ENCODE measurements at regions not wholly inside any gene's neighbourhood (a gene's known extent, or its start where the extent isn't known, plus 50 kb on each side); places are given as distances from the start of the nearest gene placed in this dataset.

DNA sequence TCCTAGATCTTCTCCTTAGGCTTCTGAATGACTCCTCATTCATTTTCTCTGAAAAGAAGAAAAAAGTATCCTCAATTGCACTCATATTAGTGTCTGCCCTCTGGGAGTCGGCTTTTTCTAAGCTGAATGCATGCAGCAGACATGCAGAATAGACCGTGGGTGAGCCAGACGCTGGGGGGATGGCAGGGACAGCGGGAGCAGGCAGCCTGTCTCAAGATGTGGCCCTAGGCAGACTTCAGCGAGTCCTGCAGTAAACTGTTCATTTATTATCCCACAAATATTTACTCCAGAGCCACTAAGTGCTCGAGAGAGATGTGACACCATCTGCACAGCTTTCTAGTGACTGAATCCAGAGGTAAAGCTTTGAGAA lies 164.9 kb upstream of the RAI14 start:
- no peak for DNase-seq (ENCODE audit: low spot score)

GRCh38 chr5:34494111-34494755 lies 161.9 kb upstream of the RAI14 start:
- TF ChIP-seq, protein P1, sequence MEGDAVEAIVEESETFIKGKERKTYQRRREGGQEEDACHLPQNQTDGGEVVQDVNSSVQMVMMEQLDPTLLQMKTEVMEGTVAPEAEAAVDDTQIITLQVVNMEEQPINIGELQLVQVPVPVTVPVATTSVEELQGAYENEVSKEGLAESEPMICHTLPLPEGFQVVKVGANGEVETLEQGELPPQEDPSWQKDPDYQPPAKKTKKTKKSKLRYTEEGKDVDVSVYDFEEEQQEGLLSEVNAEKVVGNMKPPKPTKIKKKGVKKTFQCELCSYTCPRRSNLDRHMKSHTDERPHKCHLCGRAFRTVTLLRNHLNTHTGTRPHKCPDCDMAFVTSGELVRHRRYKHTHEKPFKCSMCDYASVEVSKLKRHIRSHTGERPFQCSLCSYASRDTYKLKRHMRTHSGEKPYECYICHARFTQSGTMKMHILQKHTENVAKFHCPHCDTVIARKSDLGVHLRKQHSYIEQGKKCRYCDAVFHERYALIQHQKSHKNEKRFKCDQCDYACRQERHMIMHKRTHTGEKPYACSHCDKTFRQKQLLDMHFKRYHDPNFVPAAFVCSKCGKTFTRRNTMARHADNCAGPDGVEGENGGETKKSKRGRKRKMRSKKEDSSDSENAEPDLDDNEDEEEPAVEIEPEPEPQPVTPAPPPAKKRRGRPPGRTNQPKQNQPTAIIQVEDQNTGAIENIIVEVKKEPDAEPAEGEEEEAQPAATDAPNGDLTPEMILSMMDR (IDR thresholded peaks at IDR 0.05; ENCODE audit: extremely low read depth, insufficient read depth, missing control alignments) = no peak
- in situ Hi-C loops (cut with MboI; ENCODE audit: low pct_unique_long_range_greater_than_20kb, low sequenced_read_pairs, unreplicated experiment) = no loop called here
- no peak for DNase-seq (ENCODE audit: low spot score)

More for the DNA sequence above, 164.9 kb upstream of the RAI14 start:
- TF ChIP-seq, protein P1 (IDR thresholded peaks at IDR 0.05; ENCODE audit: extremely low read depth, insufficient read depth, missing control alignments) = no peak
- in situ Hi-C loops (cut with MboI; ENCODE audit: low pct_unique_long_range_greater_than_20kb, low sequenced_read_pairs, unreplicated experiment) = no loop called here

DNA sequence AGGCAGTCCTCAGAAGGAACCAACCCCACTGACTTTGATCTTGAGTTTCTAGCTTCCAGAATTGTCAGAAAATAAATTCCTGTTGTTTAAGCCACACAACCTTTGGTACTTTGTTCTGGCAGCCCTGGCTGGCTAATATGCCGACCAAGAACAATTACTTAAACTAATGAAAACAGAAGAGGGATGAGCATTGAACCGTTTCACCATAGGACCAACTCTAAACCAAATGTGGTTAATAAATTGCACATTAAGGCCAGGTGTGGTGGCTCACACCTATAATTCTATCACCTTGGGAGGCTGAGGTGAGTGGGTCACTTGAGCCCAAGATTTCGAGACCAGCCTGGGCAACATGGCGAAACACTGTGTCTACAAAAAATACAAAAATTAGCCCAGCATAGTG lies 160.9 kb upstream of the RAI14 start:
- TF ChIP-seq, protein P1 (IDR thresholded peaks at IDR 0.05; ENCODE audit: extremely low read depth, insufficient read depth, missing control alignments) = no peak
- DNase-seq (ENCODE audit: low spot score) = no peak
- in situ Hi-C loops (cut with MboI; ENCODE audit: low pct_unique_long_range_greater_than_20kb, low sequenced_read_pairs, unreplicated experiment) = no loop called here

DNA sequence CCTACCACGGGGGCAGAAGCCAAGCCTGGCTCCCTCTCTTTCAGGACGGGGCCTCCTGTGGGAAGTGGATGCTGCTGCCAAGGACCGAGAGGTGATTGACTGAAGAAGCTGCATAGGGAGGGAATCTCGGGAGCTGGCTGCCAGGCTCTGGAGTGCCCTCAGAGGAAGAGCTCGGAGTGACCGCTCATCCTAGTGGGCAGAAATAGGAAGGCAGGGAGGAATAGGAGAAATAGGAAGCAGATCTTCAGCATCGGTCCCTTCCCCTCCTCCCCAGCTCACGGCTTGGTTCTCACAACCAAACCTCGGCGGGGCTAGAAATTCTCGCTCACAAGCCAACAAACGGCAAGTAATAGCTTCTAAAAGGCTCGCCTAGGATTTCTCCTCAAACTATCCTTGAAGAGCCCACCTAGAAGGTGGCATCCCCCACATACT lies 159.9 kb upstream of the RAI14 start:
- no peak for DNase-seq (ENCODE audit: low spot score)
- TF ChIP-seq, protein P1 (IDR thresholded peaks at IDR 0.05; ENCODE audit: extremely low read depth, insufficient read depth, missing control alignments) = no peak
- in situ Hi-C loops (cut with MboI; ENCODE audit: low pct_unique_long_range_greater_than_20kb, low sequenced_read_pairs, unreplicated experiment) = no loop called here

DNA sequence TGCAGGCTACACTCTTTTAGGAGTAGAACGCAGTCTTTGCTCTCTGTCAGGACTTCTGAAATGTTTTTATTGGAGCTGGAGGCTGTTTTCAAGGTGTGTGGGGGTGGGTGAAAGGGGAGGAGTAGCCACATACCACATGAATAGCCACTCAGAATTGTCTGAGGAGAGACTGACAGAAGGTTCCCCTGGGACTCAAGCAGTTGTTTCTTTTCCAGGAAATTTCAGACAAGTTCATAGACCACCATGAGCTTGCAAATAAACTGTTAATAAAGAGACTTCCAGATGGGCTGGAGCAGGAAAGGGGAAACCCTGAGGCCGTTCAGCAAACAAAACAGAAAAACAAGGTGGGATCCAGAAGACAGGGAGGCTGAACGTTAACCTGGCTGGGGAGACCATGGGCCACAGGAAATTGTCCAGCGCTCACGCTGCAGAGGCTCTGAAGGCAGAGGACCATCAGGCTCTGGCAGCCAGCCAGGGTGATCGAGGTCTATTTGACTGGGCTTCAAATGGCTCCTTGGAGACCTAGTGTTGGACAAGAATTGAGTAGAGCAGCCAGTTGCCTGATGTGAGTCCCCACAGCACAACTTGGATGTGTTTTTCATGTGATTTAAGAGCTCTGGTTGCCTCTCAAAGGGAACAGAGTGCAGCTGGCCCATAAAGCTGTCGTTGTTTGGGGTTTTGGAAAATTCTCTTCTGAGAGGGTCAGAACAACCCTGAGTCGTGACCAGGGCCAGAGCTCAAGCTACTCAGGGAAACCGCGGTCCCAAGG lies 159.2 kb upstream of the RAI14 start:
- DNase-seq (ENCODE audit: low spot score) = no peak

DNA sequence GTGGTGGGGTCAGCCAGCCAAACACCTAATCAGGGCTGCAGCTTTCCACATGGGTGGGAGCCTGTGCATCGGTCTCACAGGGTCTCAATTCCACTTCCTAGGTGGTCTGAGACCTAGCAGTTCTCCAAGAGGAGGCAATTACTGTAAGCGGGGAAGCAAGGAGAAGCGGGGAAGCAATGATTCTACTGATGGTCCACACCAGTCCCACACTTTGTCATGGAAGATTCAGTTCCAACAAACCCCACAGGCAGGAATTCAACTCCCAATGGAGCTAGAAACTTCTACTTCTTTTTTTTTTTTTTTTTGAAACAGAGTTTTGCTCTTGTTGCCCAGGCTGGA lies 158.7 kb upstream of the RAI14 start:
- in situ Hi-C loops (cut with MboI; ENCODE audit: low pct_unique_long_range_greater_than_20kb, low sequenced_read_pairs, unreplicated experiment) = no loop called here

More for the DNA sequence above, 159.2 kb upstream of the RAI14 start:
- in situ Hi-C loops (cut with MboI; ENCODE audit: low pct_unique_long_range_greater_than_20kb, low sequenced_read_pairs, unreplicated experiment) = no loop called here
- TF ChIP-seq, protein P1 (IDR thresholded peaks at IDR 0.05; ENCODE audit: extremely low read depth, insufficient read depth, missing control alignments) = no peak

More for the DNA sequence above, 158.7 kb upstream of the RAI14 start:
- DNase-seq (ENCODE audit: low spot score) = no peak
- TF ChIP-seq, protein P1 (IDR thresholded peaks at IDR 0.05; ENCODE audit: extremely low read depth, insufficient read depth, missing control alignments) = no peak
